ENCODE measurements at regions not wholly inside any gene's neighbourhood (a gene's known extent, or its start where the extent isn't known, plus 50 kb on each side); places are given as distances from the start of the nearest gene placed in this dataset.

DNA sequence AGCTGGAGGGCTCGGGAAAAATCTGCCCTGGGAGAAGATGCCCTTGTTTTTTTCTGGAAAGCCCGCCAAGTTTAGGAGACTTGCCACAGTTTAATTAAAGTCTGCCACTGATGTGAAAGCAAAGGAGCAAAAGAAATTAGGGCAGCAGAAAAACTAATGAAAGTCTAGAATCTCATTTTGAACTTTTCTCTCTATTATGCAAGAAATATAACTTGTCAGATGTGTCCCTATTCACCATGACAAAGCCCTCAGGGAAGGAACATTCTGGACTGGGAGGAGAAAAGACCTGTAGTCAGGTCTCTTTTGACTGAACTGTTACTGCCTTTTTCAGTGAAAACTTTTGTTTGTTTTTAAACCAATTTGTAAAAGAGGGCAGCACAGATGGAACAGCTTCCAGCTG lies 715.5 kb downstream of the SORCS3 start:
- TF ChIP-seq, protein P1, sequence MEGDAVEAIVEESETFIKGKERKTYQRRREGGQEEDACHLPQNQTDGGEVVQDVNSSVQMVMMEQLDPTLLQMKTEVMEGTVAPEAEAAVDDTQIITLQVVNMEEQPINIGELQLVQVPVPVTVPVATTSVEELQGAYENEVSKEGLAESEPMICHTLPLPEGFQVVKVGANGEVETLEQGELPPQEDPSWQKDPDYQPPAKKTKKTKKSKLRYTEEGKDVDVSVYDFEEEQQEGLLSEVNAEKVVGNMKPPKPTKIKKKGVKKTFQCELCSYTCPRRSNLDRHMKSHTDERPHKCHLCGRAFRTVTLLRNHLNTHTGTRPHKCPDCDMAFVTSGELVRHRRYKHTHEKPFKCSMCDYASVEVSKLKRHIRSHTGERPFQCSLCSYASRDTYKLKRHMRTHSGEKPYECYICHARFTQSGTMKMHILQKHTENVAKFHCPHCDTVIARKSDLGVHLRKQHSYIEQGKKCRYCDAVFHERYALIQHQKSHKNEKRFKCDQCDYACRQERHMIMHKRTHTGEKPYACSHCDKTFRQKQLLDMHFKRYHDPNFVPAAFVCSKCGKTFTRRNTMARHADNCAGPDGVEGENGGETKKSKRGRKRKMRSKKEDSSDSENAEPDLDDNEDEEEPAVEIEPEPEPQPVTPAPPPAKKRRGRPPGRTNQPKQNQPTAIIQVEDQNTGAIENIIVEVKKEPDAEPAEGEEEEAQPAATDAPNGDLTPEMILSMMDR (IDR thresholded peaks at IDR 0.05; ENCODE audit: extremely low read depth in 1 of 2, insufficient read depth in 1 of 2, low read depth in 1 of 2, low read length in 2 of 2): no peak
- no peak for TF ChIP-seq POLR2A (IDR thresholded peaks at IDR 0.05; ENCODE audit: low read depth, low read length)
- TF ChIP-seq EZH2 (IDR thresholded peaks at IDR 0.05; ENCODE audit: borderline replicate concordance, low read depth, low read length, severe bottlenecking): no peak
- TF ChIP-seq, protein P2, sequence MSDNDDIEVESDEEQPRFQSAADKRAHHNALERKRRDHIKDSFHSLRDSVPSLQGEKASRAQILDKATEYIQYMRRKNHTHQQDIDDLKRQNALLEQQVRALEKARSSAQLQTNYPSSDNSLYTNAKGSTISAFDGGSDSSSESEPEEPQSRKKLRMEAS (IDR thresholded peaks at IDR 0.05; ENCODE audit: insufficient read depth, insufficient read length): no peak
- no peak for TF ChIP-seq JUN (IDR thresholded peaks at IDR 0.05; ENCODE audit: borderline replicate concordance, insufficient read depth, insufficient read length, low read depth)
- TF ChIP-seq MYC (IDR thresholded peaks at IDR 0.05; ENCODE audit: low read depth, low read length): no peak

Data from endothelial cell of umbilical vein (primary cell).